Omental fat pad (tissue), 3 donors: ENCODE measurements at regions not wholly inside any gene's neighbourhood (a gene's known extent, or its start where the extent isn't known, plus 50 kb on each side); places are given as distances from the start of the nearest gene placed in this dataset. TPM values are rescaled to one million over a fixed set of nuclear protein-coding genes. Genes with fewer than 3 reads are reported as not detected.

Experiments used
- ATAC-seq: fragments of 150-250 bp; one replicate; pipeline ENCODE4 v1.9.1; 2016; ENCODE audit warnings: mild to moderate bottlenecking, moderate library complexity; ENCODE audit not compliant: low FRiP score
- DNase-seq: peaks from one replicate; pipeline ENCODE4 v3.0.0-alpha.2; 2019; ENCODE audit warnings: low spot score
- CTCF ChIP-seq, 3 donors: fragments of 450-650 bp; IDR thresholded peaks; one replicate each; pipeline ENCODE4 v1.5.1; 2016 to 2017; ENCODE audit warnings: antibody characterized with exemption in 3 of 3, mild to moderate bottlenecking in 3 of 3, moderate library complexity in 2 of 3
- small RNA-seq: library from RNA; depleted of rRNA; stranded (forward); fragments of <200 nt; gene quantifications from one replicate; pipeline ENCODE3, GENCODE V24; 2016

GRCh38 chr6:137815692-137816091 is 51.4 kb upstream of the TNFAIP3 start:
- TF ChIP-seq CTCF (IDR thresholded peaks at IDR 0.05), result no peak
- DNase-seq (no peak), ATAC-seq (no peak)

GRCh38 chr6:137816133-137816579 is 50.9 kb upstream of the TNFAIP3 start:
- TF ChIP-seq CTCF (IDR thresholded peaks at IDR 0.05), result no peak
- ATAC-seq (no peak), DNase-seq (no peak)

- ATAC-seq, result no peak
- TF ChIP-seq CTCF (IDR thresholded peaks at IDR 0.05), result no peak
Observed at GRCh38 chr6:137816688-137817618, 50.1 kb upstream of the TNFAIP3 start.

More at GRCh38 chr6:137816688-137817618, 50.1 kb upstream of the TNFAIP3 start:
- DNase-seq, result no peak

Small RNAs in the stretch of these regions (small RNA-seq; reads per million reads assigned to genes)
- not detected for gene RF00019
